NCI-H345 (cell line): ENCODE measurements at regions not wholly inside any gene's neighbourhood (a gene's known extent, or its start where the extent isn't known, plus 50 kb on each side); places are given as distances from the start of the nearest gene placed in this dataset.

Experiments used
- DNase-seq: peaks from one replicate; lab custom pipeline; 2025; lab: John Stamatoyannopoulos, UW

DNA sequence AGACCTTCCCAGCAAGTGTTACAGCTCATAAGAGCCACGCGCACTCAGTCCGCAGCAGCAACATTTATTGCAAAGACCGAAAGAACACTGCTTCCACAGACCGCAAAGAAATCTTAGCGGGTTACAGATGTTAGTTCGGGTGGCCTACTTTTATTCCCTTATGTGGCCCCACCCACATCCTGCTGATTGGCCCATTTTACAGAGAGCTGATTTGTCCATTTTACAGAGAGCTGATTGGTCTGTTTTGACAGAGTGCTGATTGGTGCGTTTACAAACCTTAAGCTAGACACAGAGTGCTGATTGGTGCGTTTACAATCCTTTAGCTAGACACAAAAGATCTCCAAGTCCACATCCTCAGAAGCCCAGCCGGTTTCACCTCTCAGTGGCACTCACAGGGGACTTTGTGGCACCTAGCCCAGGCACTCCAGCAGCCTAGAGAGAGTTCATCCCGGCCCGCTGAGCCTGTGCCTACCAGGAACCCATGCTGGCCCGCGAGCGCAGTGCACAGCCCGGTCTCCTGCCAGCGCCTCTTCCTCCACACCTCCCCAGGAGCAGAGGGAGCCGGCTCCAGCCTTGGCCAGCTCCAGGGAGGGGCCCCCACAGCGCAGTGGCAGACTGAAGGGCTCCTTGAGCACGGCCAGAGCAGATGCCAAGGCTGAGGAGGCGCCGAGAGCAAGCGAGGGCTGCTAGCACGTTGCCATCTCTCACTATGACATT lies 244.3 kb upstream of the TSHZ2 start:
- DNase-seq = no peak

DNA sequence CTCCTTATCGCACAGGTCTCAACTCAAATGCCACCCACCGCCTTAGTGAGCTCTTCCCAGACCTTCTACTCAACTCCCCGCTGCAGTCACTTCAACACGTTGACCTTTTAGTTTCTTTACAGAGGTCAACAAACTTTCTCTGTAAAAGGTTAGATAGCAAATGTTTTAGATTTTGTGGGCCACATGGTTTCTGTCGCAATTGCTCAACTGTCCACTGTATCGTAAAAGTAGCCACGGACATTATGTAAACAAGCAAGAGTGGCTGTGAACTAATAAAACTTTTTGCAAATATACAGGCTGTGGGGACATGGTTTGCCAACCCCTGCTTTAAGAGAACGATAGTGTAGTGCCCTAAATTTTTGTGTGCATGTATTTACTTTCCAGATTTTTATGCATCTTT lies 247.6 kb upstream of the TSHZ2 start:
- DNase-seq = no peak

GRCh38 chr20:52722926-52723688 lies 249.1 kb upstream of the TSHZ2 start:
- no peak for DNase-seq

GRCh38 chr20:52708137-52708536 lies 264.0 kb upstream of the TSHZ2 start:
- DNase-seq = no peak

DNA sequence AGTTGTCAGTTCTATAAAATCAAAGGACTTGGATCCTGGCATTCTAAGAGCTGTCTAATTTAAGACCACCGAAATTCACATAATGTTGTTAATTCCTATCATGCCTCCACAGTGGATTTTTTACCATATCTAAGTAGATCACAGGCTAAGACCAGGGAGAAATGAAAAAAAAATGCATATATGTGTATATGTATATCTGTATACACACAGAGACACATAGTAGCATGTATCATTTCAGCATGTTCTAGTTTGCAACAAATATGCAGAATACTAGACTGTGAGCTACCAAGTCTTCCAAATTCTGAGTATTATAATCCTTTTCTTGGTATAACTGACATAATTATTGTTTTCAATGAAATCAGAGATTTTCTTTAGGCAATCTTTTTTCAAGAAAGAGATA lies 267.6 kb upstream of the TSHZ2 start:
- DNase-seq = no peak

DNA sequence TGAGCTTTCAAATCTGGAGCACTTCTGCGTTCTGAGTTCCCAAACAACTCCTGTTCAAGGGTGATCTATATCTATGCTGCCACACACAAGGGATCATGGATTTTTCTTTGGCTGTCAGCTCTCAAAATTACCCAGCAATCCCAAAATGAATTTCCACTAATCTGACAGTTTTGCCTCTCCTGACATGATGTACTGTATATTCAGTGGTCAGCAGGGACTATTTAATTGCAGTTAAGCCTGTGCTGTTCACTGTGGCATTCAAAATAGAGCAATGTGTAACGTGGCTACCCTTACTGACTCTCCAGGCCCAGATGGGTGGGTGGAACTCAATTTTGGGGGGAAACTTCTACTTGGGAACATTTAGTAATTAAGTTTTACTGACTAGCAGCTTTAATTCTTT lies 283.8 kb upstream of the TSHZ2 start:
- DNase-seq = no peak

- DNase-seq = peak; percentile 6
Measured at GRCh38 chr20:52684905-52685304, 287.3 kb upstream of the TSHZ2 start.

DNA sequence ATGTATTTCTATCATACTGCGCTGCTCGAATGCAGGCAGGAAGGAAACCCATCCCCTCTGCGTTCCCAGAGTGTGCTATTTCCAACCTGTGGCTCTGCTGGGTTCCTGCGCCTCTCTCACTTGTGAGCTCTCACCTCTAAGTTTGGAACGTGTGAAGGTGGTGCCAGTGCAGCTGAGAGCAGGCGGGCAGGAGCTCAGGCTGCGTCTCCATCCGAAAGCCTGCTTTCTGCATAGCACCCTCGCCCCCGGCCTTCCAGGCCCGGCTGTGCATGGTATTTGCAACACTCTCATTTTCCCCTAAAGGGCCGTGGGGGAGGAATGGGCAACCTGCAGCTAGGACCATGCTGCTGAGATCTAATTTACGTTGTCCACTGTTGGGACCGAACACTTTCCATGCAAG lies 288.0 kb upstream of the TSHZ2 start:
- peak; percentile 33 for DNase-seq

GRCh38 chr20:52683761-52684160 lies 288.4 kb upstream of the TSHZ2 start:
- DNase-seq = peak; percentile 88

DNA sequence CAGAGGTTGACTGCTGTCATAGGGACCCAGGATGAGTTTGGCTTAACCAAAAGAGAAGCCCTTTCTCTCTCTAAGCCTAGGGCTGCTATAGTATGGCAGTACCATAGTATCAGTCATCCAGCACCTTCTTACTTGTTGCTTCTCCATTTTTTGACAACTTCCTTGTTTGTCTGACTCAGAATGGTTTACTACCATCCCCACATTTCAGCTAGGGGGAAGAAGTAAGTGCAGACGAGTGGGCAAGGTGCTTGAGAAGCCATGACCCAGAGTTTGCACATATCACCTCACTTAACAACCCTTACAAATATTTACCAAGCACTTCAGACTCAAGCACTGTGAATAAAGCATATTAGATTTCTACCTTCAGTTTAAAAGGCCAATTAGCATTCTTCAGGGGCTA lies 289.9 kb upstream of the TSHZ2 start:
- DNase-seq = peak; percentile 69

DNA sequence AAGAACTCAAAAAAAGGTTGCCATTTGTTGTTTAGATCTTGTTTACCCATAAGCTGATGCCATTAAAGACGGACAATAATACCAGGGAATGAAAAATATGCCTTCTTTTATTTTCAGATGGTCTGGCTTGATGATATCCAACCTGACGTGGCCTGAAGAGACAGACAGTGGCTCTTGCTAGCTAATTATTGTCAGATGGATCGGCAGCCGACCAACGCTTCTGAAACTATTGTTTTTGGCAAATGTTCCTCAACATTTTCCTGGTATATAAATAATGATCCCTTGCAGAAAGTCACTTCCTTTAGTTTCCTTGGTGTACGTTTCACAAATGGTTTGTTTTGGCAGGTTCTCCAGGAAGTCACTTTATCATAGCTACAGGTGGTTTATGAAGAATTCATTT lies 290.9 kb upstream of the TSHZ2 start:
- no peak for DNase-seq

GRCh38 chr20:52677216-52677615 lies 294.9 kb upstream of the TSHZ2 start:
- DNase-seq = no peak

DNA sequence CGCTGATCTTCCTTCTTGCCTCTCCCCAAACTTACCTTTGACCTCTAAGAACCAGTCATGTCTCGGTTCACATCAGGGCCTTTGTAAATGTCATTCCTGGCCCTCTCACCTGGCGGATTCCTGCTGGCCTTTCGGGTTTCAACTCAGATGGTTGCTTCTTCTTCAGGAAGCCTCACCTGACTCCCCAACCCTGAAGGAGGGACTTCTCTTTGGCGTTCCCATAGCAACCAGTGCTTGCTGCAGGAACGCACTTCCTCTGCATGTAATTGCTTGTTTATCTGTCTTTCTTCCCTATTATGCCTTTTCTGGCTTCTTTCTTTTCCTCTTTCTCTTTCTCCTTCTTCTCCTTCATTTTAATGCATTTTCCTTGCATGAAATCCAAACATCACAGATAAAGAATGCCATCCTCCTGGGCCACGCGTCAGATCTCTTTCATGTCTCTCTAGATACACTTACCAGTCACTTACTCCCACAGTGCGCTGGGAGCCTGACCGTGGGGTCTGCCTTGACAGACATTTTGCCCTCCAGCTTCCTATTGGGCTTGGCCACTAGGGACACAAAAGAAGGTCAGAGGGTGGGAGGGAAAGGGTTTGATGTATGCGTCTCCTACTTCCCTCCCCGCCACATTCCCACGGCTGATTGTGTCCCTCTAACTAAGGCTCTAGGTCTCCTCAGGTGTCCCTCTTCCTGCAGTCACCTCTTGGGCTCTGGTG lies 295.7 kb upstream of the TSHZ2 start:
- no peak for DNase-seq

DNA sequence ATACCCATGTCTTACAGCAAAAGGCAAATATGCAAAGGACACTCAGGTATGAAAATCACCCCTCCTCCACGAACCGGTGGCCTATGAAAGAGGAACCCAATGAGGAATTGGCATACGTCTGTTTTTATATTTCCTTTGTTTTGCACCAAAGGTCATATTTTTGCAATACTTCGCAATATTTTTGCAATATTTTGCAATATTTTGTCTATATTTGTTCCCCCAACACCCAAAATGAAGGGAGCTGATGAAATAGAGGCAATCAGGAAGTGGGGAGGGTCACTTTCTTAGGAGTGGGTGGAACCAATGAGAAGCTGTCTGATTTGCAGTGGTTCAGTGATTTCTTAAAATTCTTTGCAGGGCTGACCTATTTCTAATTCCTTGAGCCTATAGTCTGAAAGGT lies 296.8 kb upstream of the TSHZ2 start:
- DNase-seq = no peak

GRCh38 chr20:52668626-52669025 lies 303.5 kb upstream of the TSHZ2 start:
- DNase-seq = no peak

GRCh38 chr20:52667358-52667757 lies 304.8 kb upstream of the TSHZ2 start:
- DNase-seq = no peak

DNA sequence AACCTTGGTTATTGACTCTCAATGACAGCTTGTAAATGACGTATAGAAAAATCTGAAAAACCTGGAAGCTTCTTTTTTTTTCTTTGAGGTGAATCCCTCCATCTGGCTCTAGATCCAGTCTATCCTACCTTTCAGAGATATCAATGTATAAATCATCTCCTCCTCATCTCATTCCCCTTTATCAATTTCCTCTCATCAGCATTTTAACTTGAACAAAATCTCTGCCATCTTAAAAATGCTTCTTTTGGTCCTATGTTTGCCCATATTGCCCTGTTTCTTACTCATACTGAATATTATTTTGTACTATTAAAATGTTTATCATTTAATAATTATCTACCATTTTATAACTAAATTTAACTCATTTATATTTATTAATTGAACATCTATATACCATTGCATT lies 306.7 kb upstream of the TSHZ2 start:
- DNase-seq = no peak

- no peak for DNase-seq
Measured at GRCh38 chr20:52655395-52655794, 316.8 kb upstream of the TSHZ2 start.

DNA sequence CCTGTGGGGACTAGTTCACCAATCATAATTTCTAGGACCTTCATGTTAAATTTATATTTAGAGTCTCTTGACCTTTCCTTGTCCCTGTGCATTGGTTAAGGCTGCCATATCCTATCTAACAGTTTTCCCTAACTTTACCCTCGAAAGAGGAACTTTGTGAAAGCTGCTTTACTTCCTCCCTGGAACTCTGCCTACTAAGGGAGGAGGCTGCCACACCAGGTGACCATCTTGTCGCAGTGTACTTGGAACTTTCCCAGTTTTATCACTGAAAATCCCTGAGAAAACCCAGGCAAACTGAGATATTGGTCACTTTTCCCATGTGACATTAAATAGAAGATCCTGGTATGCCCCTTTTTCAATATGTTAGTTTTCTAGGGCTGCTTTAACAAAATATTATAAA lies 317.6 kb upstream of the TSHZ2 start:
- DNase-seq = no peak

GRCh38 chr20:52652271-52652670 lies 319.9 kb upstream of the TSHZ2 start:
- DNase-seq = no peak

GRCh38 chr20:52649727-52650126 lies 322.4 kb upstream of the TSHZ2 start:
- peak; percentile 80 for DNase-seq

GRCh38 chr20:52645822-52646221 lies 326.3 kb upstream of the TSHZ2 start:
- no peak for DNase-seq

DNA sequence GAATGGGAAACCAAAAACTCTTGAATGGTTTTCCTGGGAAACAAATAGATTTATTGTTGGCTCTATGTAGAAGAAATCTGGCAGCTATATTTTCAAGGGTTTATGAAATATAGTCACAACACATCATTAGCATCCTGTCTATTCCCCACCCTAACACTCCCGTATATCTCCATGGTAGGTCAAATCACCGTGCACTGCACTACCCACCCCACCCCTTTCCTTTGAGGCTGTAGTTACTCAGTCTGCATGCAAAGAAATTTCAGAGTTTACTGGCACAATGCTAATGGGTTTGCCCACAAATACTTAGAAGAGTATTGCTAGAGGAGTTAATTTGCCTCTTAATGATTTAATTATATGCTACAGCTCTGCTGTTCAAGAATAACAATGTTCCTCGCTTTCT lies 329.1 kb upstream of the TSHZ2 start:
- DNase-seq = no peak
